Heart left ventricle (tissue), 13 donors: ENCODE measurements at regions not wholly inside any gene's neighbourhood (a gene's known extent, or its start where the extent isn't known, plus 50 kb on each side); places are given as distances from the start of the nearest gene placed in this dataset.

Experiments used
- CTCF ChIP-seq, 12 donors: fragments of 200-600 bp; sonication (generic) in 4 of 12; IDR thresholded peaks; one replicate each; pipeline versions ENCODE4 v1.5.0 to v1.8.0; 2018 to 2022; ENCODE audit warnings: antibody characterized with exemption in 12 of 12, mild to moderate bottlenecking in 5 of 12
- POLR2A ChIP-seq, 2 donors: fragments of 450-650 bp; IDR thresholded peaks; one replicate each; pipeline ENCODE4 v1.6.1; 2017; ENCODE audit warnings: antibody characterized with exemption in 2 of 2, mild to moderate bottlenecking in 2 of 2, moderate library complexity in 2 of 2
- donor health status: ischemic (EF 13 %, LVEDD 7.1; RV severe dilation, severe dysfunction).
- donor health status: DM: no; HTN: yes; CAD: no.
- donor health status: DM: no; HTN: no; CAD: no.
- donor health status: ischemic (EF 25% LVEDD 6.9; RV normal size, moderate dysfunction).
- donor health status: ischemic (EF 25% LVEDD 5.7; RV mildly dilated, moderate dysfunction).
- donor health status: ischemic (EF 35%, LVEDD 5.7; RV mildly dilated, moderate dysfunction).
- donor health status: nonischemic (EF 11% LVEDD 7.7; RV severe dilation, severe dysfunction).
- donor health status: DM: yes; HTN: yes; CAD: no.
- donor health status: PGD.
- donor health status: ischemic (EF 29% LVEDD 5.4; RV normal size, mild dysfunction).
- donor health status: nonischemic (EF 23%, LVEDD 6.1; RV moderate dilation, normal function).

GRCh38 chr16:76222853-76223252 is 54.3 kb upstream of the CNTNAP4 start:
- TF ChIP-seq POLR2A (IDR thresholded peaks at IDR 0.05) (no peak), CTCF (IDR thresholded peaks at IDR 0.05) (no peak)
